ENCODE measurements at regions not wholly inside any gene's neighbourhood (a gene's known extent, or its start where the extent isn't known, plus 50 kb on each side); places are given as distances from the start of the nearest gene placed in this dataset.
"Not testable (repeated sequence)": the region's sequence is repeated elsewhere in the genome, so short reads cannot be mapped to it uniquely, and the experiment has no call there.

- no peak for DNase-seq
These were observed 600.6 kb upstream of the LMO3 start for GRCh38 chr12:17206553-17206952.

GRCh38 chr12:17204289-17205054 lies 598.5 kb upstream of the LMO3 start:
- no peak for DNase-seq

GRCh38 chr12:17203497-17203896 lies 597.5 kb upstream of the LMO3 start:
- no peak for DNase-seq

GRCh38 chr12:17197971-17198370 lies 592.0 kb upstream of the LMO3 start:
- no peak for DNase-seq

- peak; percentile 1 for DNase-seq
These were observed 586.8 kb upstream of the LMO3 start for GRCh38 chr12:17192721-17193120.

GRCh38 chr12:17169726-17170471 lies 563.9 kb upstream of the LMO3 start:
- no peak for DNase-seq

- no peak for DNase-seq
These were observed 553.7 kb upstream of the LMO3 start for GRCh38 chr12:17159506-17160300.

GRCh38 chr12:17158201-17158600 lies 552.2 kb upstream of the LMO3 start:
- DNase-seq = no peak

GRCh38 chr12:17151917-17152316 lies 546.0 kb upstream of the LMO3 start:
- no peak for DNase-seq

GRCh38 chr12:17148706-17149105 lies 542.7 kb upstream of the LMO3 start:
- no peak for DNase-seq

GRCh38 chr12:17142856-17143255 lies 536.9 kb upstream of the LMO3 start:
- DNase-seq = no peak

GRCh38 chr12:17139931-17140330 lies 534.0 kb upstream of the LMO3 start:
- no peak for DNase-seq

- DNase-seq = no peak
These were observed 531.4 kb upstream of the LMO3 start for GRCh38 chr12:17137396-17137795.

GRCh38 chr12:17134315-17134714 lies 528.4 kb upstream of the LMO3 start:
- no peak for DNase-seq

- no peak for DNase-seq
These were observed 526.4 kb upstream of the LMO3 start for GRCh38 chr12:17132336-17132735.

- DNase-seq = not testable (repeated sequence)
These were observed 510.6 kb upstream of the LMO3 start for GRCh38 chr12:17116538-17116937.

GRCh38 chr12:17110316-17110715 lies 504.4 kb upstream of the LMO3 start:
- no peak for DNase-seq

- peak; percentile 76 for DNase-seq
These were observed 503.0 kb upstream of the LMO3 start for GRCh38 chr12:17108877-17109541.

GRCh38 chr12:17104801-17105200 lies 498.8 kb upstream of the LMO3 start:
- no peak for DNase-seq

GRCh38 chr12:17097674-17098073 lies 491.7 kb upstream of the LMO3 start:
- no peak for DNase-seq

- no peak for DNase-seq
These were observed 478.9 kb upstream of the LMO3 start for GRCh38 chr12:17084831-17085230.

GRCh38 chr12:17079251-17079909 lies 473.4 kb upstream of the LMO3 start:
- DNase-seq = no peak

Measured in NCI-H2227 treated with DMSO at 0.1 percent for 48 hours (cell line).